SU-DHL-6 (cell line): ENCODE measurements at regions not wholly inside any gene's neighbourhood (a gene's known extent, or its start where the extent isn't known, plus 50 kb on each side); places are given as distances from the start of the nearest gene placed in this dataset.

Source experiments
- EZH2phosphoT487 ChIP-seq: fragments of 200-600 bp; sonication (generic), shearing (Covaris generic); conservative IDR thresholded peaks from 2 replicates; pipeline ENCODE4 v1.6.1; 2018; ENCODE audit warnings: mild to moderate bottlenecking, antibody characterized with exemption, low read length, moderate library complexity, mixed read lengths
- TF ChIP-seq, protein P1 (sequence below): fragments of 200-600 bp; sonication (generic); IDR thresholded peaks from one replicate; pipeline ENCODE4 v1.5.1; 2017; ENCODE audit warnings: antibody characterized with exemption, mild to moderate bottlenecking, low read length, moderate library complexity; ENCODE audit not compliant: insufficient read depth, poor library complexity, severe bottlenecking

DNA sequence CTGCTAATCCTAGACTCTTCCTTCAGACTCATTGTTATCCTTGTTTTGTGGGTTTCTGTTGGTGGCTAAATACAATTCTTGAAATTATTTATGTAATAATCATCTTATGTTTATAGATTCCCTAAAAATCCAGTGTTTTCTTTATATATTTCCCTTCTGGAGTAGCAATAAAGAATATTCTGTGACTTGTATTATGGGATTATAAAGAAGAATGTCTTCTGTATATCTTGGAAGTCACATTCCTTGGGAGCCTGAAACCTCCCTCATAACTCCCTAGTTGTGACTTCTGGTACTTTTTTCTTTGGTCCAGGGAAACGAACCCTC, 356.1 kb downstream of the TMEM167A start:
- TF ChIP-seq, protein P1, sequence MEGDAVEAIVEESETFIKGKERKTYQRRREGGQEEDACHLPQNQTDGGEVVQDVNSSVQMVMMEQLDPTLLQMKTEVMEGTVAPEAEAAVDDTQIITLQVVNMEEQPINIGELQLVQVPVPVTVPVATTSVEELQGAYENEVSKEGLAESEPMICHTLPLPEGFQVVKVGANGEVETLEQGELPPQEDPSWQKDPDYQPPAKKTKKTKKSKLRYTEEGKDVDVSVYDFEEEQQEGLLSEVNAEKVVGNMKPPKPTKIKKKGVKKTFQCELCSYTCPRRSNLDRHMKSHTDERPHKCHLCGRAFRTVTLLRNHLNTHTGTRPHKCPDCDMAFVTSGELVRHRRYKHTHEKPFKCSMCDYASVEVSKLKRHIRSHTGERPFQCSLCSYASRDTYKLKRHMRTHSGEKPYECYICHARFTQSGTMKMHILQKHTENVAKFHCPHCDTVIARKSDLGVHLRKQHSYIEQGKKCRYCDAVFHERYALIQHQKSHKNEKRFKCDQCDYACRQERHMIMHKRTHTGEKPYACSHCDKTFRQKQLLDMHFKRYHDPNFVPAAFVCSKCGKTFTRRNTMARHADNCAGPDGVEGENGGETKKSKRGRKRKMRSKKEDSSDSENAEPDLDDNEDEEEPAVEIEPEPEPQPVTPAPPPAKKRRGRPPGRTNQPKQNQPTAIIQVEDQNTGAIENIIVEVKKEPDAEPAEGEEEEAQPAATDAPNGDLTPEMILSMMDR: no peak
- TF ChIP-seq EZH2phosphoT487: no peak
